Muscle layer of colon (tissue), 2 donors: ENCODE measurements at regions not wholly inside any gene's neighbourhood (a gene's known extent, or its start where the extent isn't known, plus 50 kb on each side); places are given as distances from the start of the nearest gene placed in this dataset.

Experiments
- H3K27ac ChIP-seq: one replicate; pipeline ENCODE4 v1.7.0; 2013; ENCODE audit warnings: low read depth, mild to moderate bottlenecking, low read length, moderate library complexity
- H3K27me3 ChIP-seq, 2 donors: one replicate each; pipeline ENCODE4 v1.7.0; 2013; ENCODE audit warnings: low read length in 2 of 2, mild to moderate bottlenecking in 2 of 2; ENCODE audit not compliant: insufficient read depth in 2 of 2, control insufficient read depth in 1 of 2
- H3K36me3 ChIP-seq: one replicate; pipeline ENCODE4 v1.7.0; 2013; ENCODE audit warnings: mild to moderate bottlenecking, low read length; ENCODE audit not compliant: insufficient read depth
- H3K4me1 ChIP-seq: one replicate; pipeline ENCODE4 v1.7.0; 2013; ENCODE audit warnings: mild to moderate bottlenecking, low read length; ENCODE audit not compliant: insufficient read depth
- H3K4me3 ChIP-seq, 2 donors: one replicate each; pipeline ENCODE4 v1.7.0; 2013; ENCODE audit warnings: low read length in 2 of 2, low read depth in 1 of 2, mild to moderate bottlenecking in 1 of 2, moderate library complexity in 1 of 2
- H3K9ac ChIP-seq: one replicate; pipeline ENCODE4 v1.7.0; 2013; ENCODE audit warnings: low read length
- H3K9me3 ChIP-seq: one replicate; pipeline ENCODE4 v1.7.0; 2013; ENCODE audit warnings: mild to moderate bottlenecking, low read length
- donor health status: abdominal sarcoma.
- donor health status: Adenocarcinoma of cecum.

GRCh38 chr4:164413743-164414142 lies 340.2 kb upstream of the SMIM31 start:
- Histone ChIP-seq H3K9ac (no peak overlapping the region), H3K9me3 (no peaks in the 10 kb centered on the region), H3K4me1 (no peaks in the 10 kb centered on the region), H3K27ac (no peak overlapping the region), H3K4me3 (no peak overlapping the region), H3K36me3 (no peaks in the 10 kb centered on the region), H3K27me3 (no peaks in the 10 kb centered on the region)

GRCh38 chr4:164423819-164424218 lies 330.1 kb upstream of the SMIM31 start:
- H3K27me3 ChIP-seq, result no peaks in the 10 kb centered on the region
- H3K4me1 ChIP-seq, result no peaks in the 10 kb centered on the region
- H3K27ac ChIP-seq, result no peak overlapping the region
- H3K9ac ChIP-seq, result no peak overlapping the region
- H3K4me3 ChIP-seq, result no peak overlapping the region
- H3K36me3 ChIP-seq, result no peaks in the 10 kb centered on the region
- no peaks in the 10 kb centered on the region for H3K9me3 ChIP-seq

- Histone ChIP-seq H3K27me3 (no peaks in the 10 kb centered on the region), H3K9me3 (no peaks in the 10 kb centered on the region), H3K27ac (no peak overlapping the region), H3K36me3 (no peaks in the 10 kb centered on the region), H3K4me1 (no peaks in the 10 kb centered on the region), H3K9ac (no peak overlapping the region), H3K4me3 (no peak overlapping the region)
Measured at GRCh38 chr4:164424846-164425245, 329.1 kb upstream of the SMIM31 start.

DNA sequence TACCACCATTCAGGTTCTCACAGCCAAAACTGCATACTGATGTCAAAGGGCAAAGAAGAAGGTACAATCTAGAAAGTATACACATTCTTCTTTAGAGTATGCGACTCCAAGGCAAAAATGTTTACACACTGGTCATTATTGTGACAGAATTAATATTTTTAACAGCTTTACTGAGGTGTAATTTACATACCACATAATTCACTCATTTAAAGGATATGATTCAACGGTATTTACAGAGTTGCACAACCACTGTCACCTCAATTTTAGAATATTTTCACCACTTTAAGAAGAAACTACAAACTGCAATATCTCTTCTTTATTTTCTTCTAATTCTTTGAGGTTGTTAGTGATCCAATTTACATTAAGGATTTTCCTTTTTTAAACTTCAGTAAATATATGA lies 325.4 kb upstream of the SMIM31 start:
- Histone ChIP-seq H3K4me1 (no peaks in the 10 kb centered on the region), H3K9me3 (no peaks in the 10 kb centered on the region)

GRCh38 chr4:164438321-164438720 lies 315.6 kb upstream of the SMIM31 start:
- H3K9ac ChIP-seq, result no peak overlapping the region
- no peak overlapping the region for H3K27ac ChIP-seq
- no peaks in the 10 kb centered on the region for H3K4me1 ChIP-seq
- no peak overlapping the region for H3K4me3 ChIP-seq
- H3K27me3 ChIP-seq, result no peaks in the 10 kb centered on the region
- no peaks in the 10 kb centered on the region for H3K9me3 ChIP-seq
- no peaks in the 10 kb centered on the region for H3K36me3 ChIP-seq

More for the DNA sequence above, 325.4 kb upstream of the SMIM31 start:
- Histone ChIP-seq H3K36me3 (no peaks in the 10 kb centered on the region), H3K9ac (no peak overlapping the region), H3K27ac (no peak overlapping the region), H3K27me3 (no peaks in the 10 kb centered on the region), H3K4me3 (no peak overlapping the region)

DNA sequence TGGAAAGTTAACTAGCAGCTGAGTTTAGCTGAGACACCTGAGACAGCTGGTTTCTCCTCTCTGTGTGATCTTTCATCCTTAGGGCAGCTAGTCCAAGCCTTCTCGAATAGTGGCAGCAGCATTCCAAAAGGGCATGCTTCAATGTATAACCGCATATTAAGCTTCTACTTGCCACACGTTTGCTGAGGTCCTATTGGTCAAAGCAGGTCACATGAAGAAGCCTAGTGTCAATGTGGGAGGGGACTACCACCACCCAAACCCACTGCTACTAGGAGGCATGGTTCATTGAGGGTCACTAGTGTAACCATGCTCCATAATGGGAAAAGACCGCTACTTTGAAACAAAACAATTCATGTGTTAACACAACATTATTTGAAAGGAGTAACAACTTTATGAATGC lies 314.9 kb upstream of the SMIM31 start:
- H3K36me3 ChIP-seq, result no peaks in the 10 kb centered on the region
- H3K9me3 ChIP-seq, result no peaks in the 10 kb centered on the region
- H3K4me3 ChIP-seq, result no peak overlapping the region

GRCh38 chr4:164440199-164440598 lies 313.7 kb upstream of the SMIM31 start:
- no peak overlapping the region for H3K27ac ChIP-seq
- H3K36me3 ChIP-seq, result no peaks in the 10 kb centered on the region
- no peaks in the 10 kb centered on the region for H3K27me3 ChIP-seq
- H3K4me1 ChIP-seq, result no peaks in the 10 kb centered on the region
- H3K4me3 ChIP-seq, result no peak overlapping the region
- no peak overlapping the region for H3K9ac ChIP-seq
- no peaks in the 10 kb centered on the region for H3K9me3 ChIP-seq

More for the DNA sequence above, 314.9 kb upstream of the SMIM31 start:
- Histone ChIP-seq H3K9ac (no peak overlapping the region), H3K27ac (no peak overlapping the region), H3K4me1 (no peaks in the 10 kb centered on the region), H3K27me3 (no peaks in the 10 kb centered on the region)

DNA sequence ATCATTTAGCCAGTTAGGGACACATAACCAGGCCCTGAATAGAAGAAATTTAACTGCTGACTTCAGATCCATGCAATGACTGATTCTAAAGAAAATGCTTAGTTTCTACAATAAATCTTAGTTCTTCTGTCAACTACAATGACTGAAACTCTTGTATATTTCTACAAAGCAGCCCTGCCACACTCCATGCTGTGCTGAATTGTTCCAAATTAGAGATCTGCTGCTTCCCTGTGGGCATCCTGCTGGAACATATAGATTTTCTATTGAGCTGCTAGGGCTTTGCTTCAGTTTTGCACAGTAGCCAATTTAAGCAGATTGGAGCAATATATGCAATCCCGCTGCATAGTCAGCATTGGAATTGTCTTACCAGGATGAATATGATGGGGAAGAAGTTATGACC lies 312.8 kb upstream of the SMIM31 start:
- H3K9ac ChIP-seq, result no peak overlapping the region
- no peaks in the 10 kb centered on the region for H3K4me1 ChIP-seq
- H3K4me3 ChIP-seq, result no peak overlapping the region

GRCh38 chr4:164442180-164442579 lies 311.8 kb upstream of the SMIM31 start:
- H3K4me1 ChIP-seq, result no peaks in the 10 kb centered on the region
- H3K36me3 ChIP-seq, result no peaks in the 10 kb centered on the region

More for the DNA sequence above, 312.8 kb upstream of the SMIM31 start:
- Histone ChIP-seq H3K36me3 (no peaks in the 10 kb centered on the region), H3K9me3 (no peaks in the 10 kb centered on the region), H3K27me3 (no peaks in the 10 kb centered on the region), H3K27ac (no peak overlapping the region)

GRCh38 chr4:164446516-164446915 lies 307.4 kb upstream of the SMIM31 start:
- Histone ChIP-seq H3K4me3 (no peak overlapping the region), H3K9me3 (no peaks in the 10 kb centered on the region), H3K27ac (no peak overlapping the region), H3K36me3 (no peaks in the 10 kb centered on the region), H3K27me3 (no peaks in the 10 kb centered on the region), H3K4me1 (no peaks in the 10 kb centered on the region), H3K9ac (no peak overlapping the region)

More at GRCh38 chr4:164442180-164442579, 311.8 kb upstream of the SMIM31 start:
- Histone ChIP-seq H3K27me3 (no peaks in the 10 kb centered on the region), H3K9ac (no peak overlapping the region), H3K27ac (no peak overlapping the region), H3K9me3 (no peaks in the 10 kb centered on the region), H3K4me3 (no peak overlapping the region)

DNA sequence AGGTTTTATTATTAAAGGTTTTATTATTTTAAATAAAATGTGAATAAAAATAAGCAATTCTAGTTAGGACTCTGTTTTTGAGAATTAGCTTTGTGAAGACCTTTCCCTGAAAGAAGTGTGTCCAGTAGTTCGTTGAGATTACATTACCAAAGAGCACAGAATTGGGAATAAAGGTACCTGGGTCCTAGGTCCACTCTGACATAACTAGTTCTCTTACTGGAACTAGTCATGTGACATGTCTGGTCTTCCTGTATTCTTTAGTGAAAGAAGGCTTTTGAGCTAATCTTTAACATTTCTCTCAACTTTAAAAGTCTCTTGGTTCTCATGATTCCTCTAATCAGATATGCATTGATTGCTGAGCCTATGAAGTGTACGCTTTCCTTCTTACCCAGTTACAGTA lies 292.0 kb upstream of the SMIM31 start:
- Histone ChIP-seq H3K9me3 (no peaks in the 10 kb centered on the region), H3K36me3 (no peaks in the 10 kb centered on the region), H3K4me1 (no peaks in the 10 kb centered on the region), H3K4me3 (no peak overlapping the region), H3K27me3 (no peaks in the 10 kb centered on the region), H3K27ac (no peak overlapping the region), H3K9ac (no peak overlapping the region)

GRCh38 chr4:164462471-164462870 lies 291.5 kb upstream of the SMIM31 start:
- H3K27me3 ChIP-seq, result no peaks in the 10 kb centered on the region
- H3K9me3 ChIP-seq, result no peaks in the 10 kb centered on the region
- no peaks in the 10 kb centered on the region for H3K4me1 ChIP-seq
- no peak overlapping the region for H3K27ac ChIP-seq
- no peaks in the 10 kb centered on the region for H3K36me3 ChIP-seq
- no peak overlapping the region for H3K9ac ChIP-seq
- H3K4me3 ChIP-seq, result no peak overlapping the region
